Fibroblast of lung (primary cell): ENCODE measurements at regions not wholly inside any gene's neighbourhood (a gene's known extent, or its start where the extent isn't known, plus 50 kb on each side); places are given as distances from the start of the nearest gene placed in this dataset.

Experiments
- EZH2 ChIP-seq: IDR thresholded peaks from 2 replicates; pipeline ENCODE4 v1.5.1; 2012; ENCODE audit warnings: low read length, control low read depth, mild to moderate bottlenecking; ENCODE audit errors: missing control alignments
- TF ChIP-seq, protein P1 (sequence below), 2 donors: IDR thresholded peaks in 1 of 2; conservative IDR thresholded peaks in 1 of 2; 1 replicate in 1 of 2; 2 replicates in 1 of 2; pipeline ENCODE4 v1.5.1; 2011 to 2012; ENCODE audit warnings: low read length in 2 of 2, control low read depth in 1 of 2, inconsistent platforms in 1 of 2, low read depth in 1 of 2, mild to moderate bottlenecking in 1 of 2

DNA sequence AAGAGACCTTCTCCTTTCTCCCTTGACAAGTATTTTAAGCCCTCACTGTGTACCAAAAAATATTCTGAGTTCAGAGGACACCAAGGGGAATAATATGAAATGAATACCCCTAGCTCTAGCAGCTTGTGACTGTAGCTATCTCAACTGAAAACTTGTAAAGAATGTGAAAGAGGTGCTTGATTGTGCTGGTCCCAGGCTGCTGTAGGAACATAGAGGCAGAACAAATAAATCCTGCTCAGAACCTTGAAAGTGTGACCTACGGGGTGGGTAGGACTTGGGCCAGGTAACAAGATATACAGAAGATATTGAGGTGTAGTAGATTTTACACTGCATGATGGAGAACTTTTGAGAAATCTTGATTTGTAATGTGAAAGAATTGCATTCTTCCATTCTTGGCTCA is 606.8 kb downstream of the TOX3 start:
- TF ChIP-seq, protein P1, sequence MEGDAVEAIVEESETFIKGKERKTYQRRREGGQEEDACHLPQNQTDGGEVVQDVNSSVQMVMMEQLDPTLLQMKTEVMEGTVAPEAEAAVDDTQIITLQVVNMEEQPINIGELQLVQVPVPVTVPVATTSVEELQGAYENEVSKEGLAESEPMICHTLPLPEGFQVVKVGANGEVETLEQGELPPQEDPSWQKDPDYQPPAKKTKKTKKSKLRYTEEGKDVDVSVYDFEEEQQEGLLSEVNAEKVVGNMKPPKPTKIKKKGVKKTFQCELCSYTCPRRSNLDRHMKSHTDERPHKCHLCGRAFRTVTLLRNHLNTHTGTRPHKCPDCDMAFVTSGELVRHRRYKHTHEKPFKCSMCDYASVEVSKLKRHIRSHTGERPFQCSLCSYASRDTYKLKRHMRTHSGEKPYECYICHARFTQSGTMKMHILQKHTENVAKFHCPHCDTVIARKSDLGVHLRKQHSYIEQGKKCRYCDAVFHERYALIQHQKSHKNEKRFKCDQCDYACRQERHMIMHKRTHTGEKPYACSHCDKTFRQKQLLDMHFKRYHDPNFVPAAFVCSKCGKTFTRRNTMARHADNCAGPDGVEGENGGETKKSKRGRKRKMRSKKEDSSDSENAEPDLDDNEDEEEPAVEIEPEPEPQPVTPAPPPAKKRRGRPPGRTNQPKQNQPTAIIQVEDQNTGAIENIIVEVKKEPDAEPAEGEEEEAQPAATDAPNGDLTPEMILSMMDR (conservative IDR thresholded peaks at IDR 0.05 in 1 of 2, IDR thresholded peaks at IDR 0.05 in 1 of 2; ENCODE audit: low read depth in 1 of 2, low read length in 2 of 2), result no peak
- TF ChIP-seq EZH2, result no peak
